ENCODE measurements at regions not wholly inside any gene's neighbourhood (a gene's known extent, or its start where the extent isn't known, plus 50 kb on each side); places are given as distances from the start of the nearest gene placed in this dataset.

DNA sequence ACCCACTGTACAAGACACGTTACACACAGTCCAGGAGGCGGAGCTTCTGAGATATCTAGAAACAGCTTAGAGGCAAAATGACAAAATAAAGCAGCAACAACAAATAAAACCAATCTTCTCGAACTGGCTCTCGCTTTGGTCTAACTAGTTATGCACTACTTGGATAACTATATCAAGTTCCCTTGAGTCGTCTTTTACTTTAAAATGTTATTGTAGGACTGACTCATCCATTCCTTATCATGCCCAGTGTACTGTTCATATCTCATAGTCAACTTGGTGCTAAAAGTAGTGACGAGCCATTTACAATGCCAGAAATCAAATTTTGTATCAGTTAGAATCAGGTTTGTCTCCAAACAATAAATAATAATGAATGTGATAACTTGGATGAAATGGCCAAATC is 102.5 kb upstream of the SLC35G4 start:
- Histone ChIP-seq H3K9ac (ENCODE audit: low read depth, low read length) (no peak overlapping the region), H3K4me3 (ENCODE audit: low read depth, low read length) (no peak overlapping the region), H3K4me1 (ENCODE audit: control insufficient read depth, insufficient read depth, low read length) (no peaks in the 10 kb centered on the region), H3K27ac (ENCODE audit: low read depth, low read length) (no peak overlapping the region), H3K36me3 (ENCODE audit: control insufficient read depth, insufficient read depth, low read length) (no peaks in the 10 kb centered on the region), H3K9me3 (ENCODE audit: control insufficient read depth, insufficient read depth, low read length) (no peaks in the 10 kb centered on the region), H3K27me3 (ENCODE audit: control insufficient read depth, insufficient read depth, low read length) (no peaks in the 10 kb centered on the region)

DNA sequence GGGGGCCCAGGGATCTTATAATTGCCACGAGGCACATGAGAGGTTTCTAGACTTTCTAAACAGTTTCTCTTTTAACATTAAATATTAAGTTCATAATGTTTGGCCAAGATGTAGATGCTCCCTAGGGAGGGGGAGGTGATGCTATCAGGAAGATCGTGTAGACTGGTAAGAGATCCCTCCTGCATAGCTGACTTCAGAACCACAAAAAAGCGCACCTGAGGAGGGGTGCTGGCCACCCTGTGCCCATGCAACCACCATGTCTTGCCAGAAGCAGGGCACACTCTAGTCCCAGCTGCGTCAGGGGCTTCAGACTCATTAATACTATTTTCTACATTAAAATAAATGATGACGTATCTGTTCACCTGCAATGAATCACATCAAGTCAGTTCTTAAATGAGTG is 103.4 kb upstream of the SLC35G4 start:
- H3K4me3 ChIP-seq (ENCODE audit: low read depth, low read length), result no peak overlapping the region
- H3K9me3 ChIP-seq (ENCODE audit: control insufficient read depth, insufficient read depth, low read length), result no peaks in the 10 kb centered on the region
- no peaks in the 10 kb centered on the region for H3K27me3 ChIP-seq (ENCODE audit: control insufficient read depth, insufficient read depth, low read length)
- no peaks in the 10 kb centered on the region for H3K36me3 ChIP-seq (ENCODE audit: control insufficient read depth, insufficient read depth, low read length)
- no peak overlapping the region for H3K9ac ChIP-seq (ENCODE audit: low read depth, low read length)
- no peak overlapping the region for H3K27ac ChIP-seq (ENCODE audit: low read depth, low read length)
- H3K4me1 ChIP-seq (ENCODE audit: control insufficient read depth, insufficient read depth, low read length), result no peaks in the 10 kb centered on the region

DNA sequence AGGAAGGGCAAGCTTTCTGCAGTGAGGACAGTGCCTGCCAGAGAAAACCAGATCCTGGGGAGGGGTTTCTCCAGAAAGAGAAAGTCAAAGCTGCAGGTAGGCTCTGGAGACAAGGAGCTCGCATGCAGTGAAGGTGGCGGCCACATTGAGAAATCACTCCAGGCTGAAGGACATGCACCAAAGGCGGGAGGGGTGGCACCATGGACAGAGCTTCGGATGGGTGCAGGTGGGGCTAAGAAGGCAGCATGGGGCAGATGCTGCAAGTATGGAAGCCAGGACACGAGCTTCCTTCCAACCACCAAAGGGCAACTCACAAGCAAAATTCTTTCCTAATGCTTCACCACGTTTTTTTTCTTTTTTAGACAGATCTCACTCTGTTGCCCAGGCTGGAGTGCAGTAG is 104.4 kb upstream of the SLC35G4 start:
- H3K4me1 ChIP-seq (ENCODE audit: control insufficient read depth, insufficient read depth, low read length), result no peaks in the 10 kb centered on the region

DNA sequence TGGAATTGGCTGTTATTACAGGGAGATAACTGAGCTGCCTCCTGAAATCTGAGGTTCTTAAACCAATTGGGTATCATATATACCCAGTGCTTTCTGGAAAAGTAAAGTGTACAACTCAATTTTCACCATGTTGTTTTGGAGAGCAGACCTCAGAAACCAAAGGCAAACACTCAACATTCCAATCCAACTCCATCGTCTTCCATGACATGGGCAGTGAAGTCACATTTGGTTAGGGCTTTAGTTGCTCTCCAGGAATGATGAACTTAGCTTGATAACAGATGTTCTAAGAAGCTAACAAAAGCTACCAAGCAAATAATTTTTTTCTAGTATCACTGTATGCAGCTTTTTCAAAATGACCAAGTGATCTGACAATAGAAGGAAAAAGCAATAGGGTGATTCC is 107.0 kb upstream of the SLC35G4 start:
- no peaks in the 10 kb centered on the region for H3K4me1 ChIP-seq (ENCODE audit: control insufficient read depth, insufficient read depth, low read length)
- H3K36me3 ChIP-seq (ENCODE audit: control insufficient read depth, insufficient read depth, low read length), result no peaks in the 10 kb centered on the region
- no peaks in the 10 kb centered on the region for H3K27me3 ChIP-seq (ENCODE audit: control insufficient read depth, insufficient read depth, low read length)
- no peak overlapping the region for H3K4me3 ChIP-seq (ENCODE audit: low read depth, low read length)
- no peak overlapping the region for H3K9ac ChIP-seq (ENCODE audit: low read depth, low read length)
- H3K27ac ChIP-seq (ENCODE audit: low read depth, low read length), result no peak overlapping the region
- H3K9me3 ChIP-seq (ENCODE audit: control insufficient read depth, insufficient read depth, low read length), result no peaks in the 10 kb centered on the region

More for the DNA sequence above, 104.4 kb upstream of the SLC35G4 start:
- Histone ChIP-seq H3K36me3 (ENCODE audit: control insufficient read depth, insufficient read depth, low read length) (no peaks in the 10 kb centered on the region), H3K9ac (ENCODE audit: low read depth, low read length) (no peak overlapping the region), H3K9me3 (ENCODE audit: control insufficient read depth, insufficient read depth, low read length) (no peaks in the 10 kb centered on the region), H3K4me3 (ENCODE audit: low read depth, low read length) (no peak overlapping the region), H3K27ac (ENCODE audit: low read depth, low read length) (no peak overlapping the region), H3K27me3 (ENCODE audit: control insufficient read depth, insufficient read depth, low read length) (no peaks in the 10 kb centered on the region)

DNA sequence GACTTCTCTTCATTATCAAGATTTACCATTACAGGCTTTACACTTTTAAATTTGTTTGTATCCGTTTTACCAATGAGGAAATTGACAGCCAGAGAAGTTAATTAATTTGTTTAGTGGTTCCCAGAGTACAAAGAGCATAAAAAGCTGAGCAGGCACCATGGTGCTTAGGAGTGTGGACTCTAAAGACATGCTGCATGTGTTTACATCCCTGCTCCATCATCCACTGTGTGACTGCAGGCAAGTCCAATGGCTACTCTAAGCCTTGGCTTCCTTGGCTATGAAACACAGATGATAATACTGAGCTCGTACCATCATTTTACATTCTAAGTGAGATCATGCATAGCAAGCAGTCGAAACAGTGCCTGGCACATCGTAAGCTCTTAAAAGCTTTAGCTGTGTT is 108.0 kb upstream of the SLC35G4 start:
- Histone ChIP-seq H3K9me3 (ENCODE audit: control insufficient read depth, insufficient read depth, low read length) (no peaks in the 10 kb centered on the region), H3K27ac (ENCODE audit: low read depth, low read length) (no peak overlapping the region), H3K9ac (ENCODE audit: low read depth, low read length) (no peak overlapping the region), H3K36me3 (ENCODE audit: control insufficient read depth, insufficient read depth, low read length) (no peaks in the 10 kb centered on the region), H3K4me1 (ENCODE audit: control insufficient read depth, insufficient read depth, low read length) (no peaks in the 10 kb centered on the region), H3K4me3 (ENCODE audit: low read depth, low read length) (no peak overlapping the region), H3K27me3 (ENCODE audit: control insufficient read depth, insufficient read depth, low read length) (no peaks in the 10 kb centered on the region)

DNA sequence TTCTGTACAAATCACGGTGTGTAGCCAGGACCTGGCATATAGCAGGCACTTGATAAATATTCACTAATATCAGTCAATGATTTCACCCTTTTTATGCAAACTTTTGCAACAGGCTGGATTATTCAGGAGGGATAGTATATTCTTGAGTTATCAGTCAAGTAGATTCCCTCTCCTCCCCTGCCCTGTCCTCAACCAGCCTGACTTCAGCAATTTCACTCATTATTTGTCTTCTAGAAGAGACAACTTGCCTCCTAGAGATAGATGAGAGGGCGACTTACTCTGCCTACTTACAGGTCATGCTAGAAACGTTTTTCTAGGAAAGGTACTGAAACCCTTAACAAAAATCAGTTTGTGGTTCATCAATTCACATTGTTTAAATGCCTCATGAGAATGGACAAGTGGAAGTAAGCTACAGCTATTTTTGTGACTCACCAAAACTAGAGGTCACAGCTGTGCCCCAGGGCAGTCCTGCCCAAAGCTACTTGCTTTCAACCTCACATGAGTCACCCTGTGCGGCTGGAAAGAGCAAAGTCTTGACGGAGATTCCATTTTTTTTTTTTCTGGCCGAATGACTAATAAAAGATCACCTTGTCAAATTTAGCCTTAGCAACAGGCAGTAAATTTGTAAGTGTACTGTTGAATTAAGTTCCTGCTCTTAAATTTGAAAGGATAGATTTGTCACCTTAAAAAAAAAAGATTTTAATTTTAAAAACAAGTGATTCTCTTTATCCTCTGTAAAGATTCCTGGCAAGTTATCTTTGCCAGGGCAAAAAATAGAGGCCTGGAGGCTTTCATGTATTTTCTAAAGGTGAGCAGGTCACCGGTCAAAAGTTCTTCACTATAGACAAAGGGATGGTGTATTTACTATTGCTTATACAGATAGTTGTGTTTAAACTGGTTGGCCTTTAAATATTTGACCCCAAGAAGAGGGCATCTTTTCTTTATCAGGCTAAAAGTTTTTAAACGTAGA is 109.0 kb upstream of the SLC35G4 start:
- H3K4me3 ChIP-seq (ENCODE audit: low read depth, low read length), result no peak overlapping the region
- H3K9me3 ChIP-seq (ENCODE audit: control insufficient read depth, insufficient read depth, low read length), result no peaks in the 10 kb centered on the region
- no peaks in the 10 kb centered on the region for H3K36me3 ChIP-seq (ENCODE audit: control insufficient read depth, insufficient read depth, low read length)
- peak overlapping the region; percentile 61 for H3K27ac ChIP-seq (ENCODE audit: low read depth, low read length)
- no peaks in the 10 kb centered on the region for H3K4me1 ChIP-seq (ENCODE audit: control insufficient read depth, insufficient read depth, low read length)
- H3K9ac ChIP-seq (ENCODE audit: low read depth, low read length), result no peak overlapping the region
- H3K27me3 ChIP-seq (ENCODE audit: control insufficient read depth, insufficient read depth, low read length), result no peaks in the 10 kb centered on the region

DNA sequence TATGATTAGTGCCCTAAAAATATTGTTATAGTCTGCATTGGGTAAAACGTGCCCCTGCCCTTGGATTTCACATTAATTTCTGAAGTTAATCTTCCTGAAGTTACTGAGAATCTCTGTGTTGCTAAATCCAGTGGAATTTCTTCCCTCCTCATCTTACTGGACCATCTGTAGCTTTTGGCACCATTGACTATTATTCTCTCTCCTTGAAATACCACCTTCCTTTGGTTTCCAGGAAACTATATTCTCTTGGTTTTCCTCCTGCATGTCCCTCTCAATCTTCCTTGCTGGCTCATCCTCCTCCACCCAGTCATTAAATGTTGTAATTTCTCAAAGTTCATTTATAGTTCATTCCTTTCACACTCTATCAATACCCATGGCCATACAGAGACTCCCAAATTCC is 110.6 kb upstream of the SLC35G4 start:
- Histone ChIP-seq H3K27ac (ENCODE audit: low read depth, low read length) (no peak overlapping the region), H3K4me3 (ENCODE audit: low read depth, low read length) (no peak overlapping the region), H3K36me3 (ENCODE audit: control insufficient read depth, insufficient read depth, low read length) (no peaks in the 10 kb centered on the region), H3K9ac (ENCODE audit: low read depth, low read length) (no peak overlapping the region), H3K27me3 (ENCODE audit: control insufficient read depth, insufficient read depth, low read length) (no peaks in the 10 kb centered on the region), H3K9me3 (ENCODE audit: control insufficient read depth, insufficient read depth, low read length) (no peaks in the 10 kb centered on the region), H3K4me1 (ENCODE audit: control insufficient read depth, insufficient read depth, low read length) (no peaks in the 10 kb centered on the region)

DNA sequence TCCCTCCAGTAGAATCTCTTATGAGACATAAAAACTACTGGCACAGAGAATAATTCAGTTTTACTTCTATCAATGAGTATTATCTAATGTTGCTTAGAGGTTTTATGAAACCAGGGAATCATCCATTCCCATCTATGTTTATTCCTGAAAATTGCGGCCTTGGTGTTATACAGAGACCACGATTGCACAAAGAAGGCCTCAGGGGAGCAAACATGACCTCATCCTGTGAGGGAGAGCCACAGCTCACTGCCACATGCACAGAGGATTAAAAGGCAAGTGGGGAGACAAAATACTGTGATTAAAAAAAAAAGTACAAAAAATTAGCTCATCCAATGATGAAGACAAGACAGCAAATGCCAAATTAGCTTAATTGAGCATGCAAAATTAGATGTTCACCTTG is 111.8 kb upstream of the SLC35G4 start:
- Histone ChIP-seq H3K27ac (ENCODE audit: low read depth, low read length) (no peak overlapping the region), H3K36me3 (ENCODE audit: control insufficient read depth, insufficient read depth, low read length) (no peaks in the 10 kb centered on the region), H3K27me3 (ENCODE audit: control insufficient read depth, insufficient read depth, low read length) (no peaks in the 10 kb centered on the region), H3K4me1 (ENCODE audit: control insufficient read depth, insufficient read depth, low read length) (no peaks in the 10 kb centered on the region), H3K9me3 (ENCODE audit: control insufficient read depth, insufficient read depth, low read length) (no peaks in the 10 kb centered on the region), H3K4me3 (ENCODE audit: low read depth, low read length) (no peak overlapping the region), H3K9ac (ENCODE audit: low read depth, low read length) (no peak overlapping the region)

DNA sequence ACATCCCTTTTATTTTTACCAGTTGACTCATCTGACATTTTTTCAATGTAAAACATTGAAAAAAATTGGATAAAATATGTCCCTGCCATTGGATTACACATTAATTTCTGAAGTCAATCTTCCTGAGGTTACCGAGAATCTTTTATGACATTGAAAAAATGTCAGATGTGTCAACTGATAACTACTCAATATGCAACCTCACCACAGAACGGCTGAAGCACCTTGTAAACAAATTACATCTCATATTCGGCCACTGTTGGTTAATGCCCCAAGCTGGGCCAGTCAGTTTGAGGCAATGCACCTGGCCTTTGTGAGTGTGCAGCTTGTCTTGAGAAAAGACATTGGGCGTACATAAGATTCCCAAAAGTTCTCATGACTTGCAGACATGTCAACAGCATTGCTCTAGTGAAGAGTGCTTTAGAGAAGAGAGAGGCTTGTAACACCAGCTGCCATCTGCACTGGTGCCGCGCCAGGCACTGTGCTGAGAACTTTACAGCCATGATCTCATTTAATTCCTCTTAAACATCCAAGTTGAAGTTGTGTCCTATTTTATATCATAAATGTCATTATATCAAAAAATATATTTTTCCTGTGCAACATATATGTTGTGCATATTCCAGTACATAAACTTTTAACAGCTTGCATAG is 112.7 kb upstream of the SLC35G4 start:
- H3K27me3 ChIP-seq (ENCODE audit: control insufficient read depth, insufficient read depth, low read length), result no peaks in the 10 kb centered on the region
- no peaks in the 10 kb centered on the region for H3K4me1 ChIP-seq (ENCODE audit: control insufficient read depth, insufficient read depth, low read length)

DNA sequence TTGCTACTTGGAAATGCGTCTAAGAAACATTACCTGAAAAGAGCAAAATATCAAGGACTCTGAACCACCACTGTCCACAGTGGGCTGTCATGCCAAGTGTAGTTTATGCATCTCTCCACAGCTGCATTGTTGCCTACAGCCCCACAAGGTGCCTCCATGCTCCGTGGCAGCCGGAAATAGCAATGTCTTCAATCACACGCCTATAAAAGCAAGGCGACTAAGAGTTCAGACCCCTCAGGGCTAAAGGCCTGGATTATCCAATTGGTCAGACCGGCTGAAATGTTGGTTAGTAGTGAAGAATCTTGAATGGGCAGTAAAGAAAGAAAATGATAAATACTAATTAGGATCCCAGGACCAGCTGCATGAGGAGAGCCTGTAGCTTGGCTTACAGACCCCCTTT is 114.0 kb upstream of the SLC35G4 start:
- no peaks in the 10 kb centered on the region for H3K36me3 ChIP-seq (ENCODE audit: control insufficient read depth, insufficient read depth, low read length)
- H3K4me3 ChIP-seq (ENCODE audit: low read depth, low read length), result no peak overlapping the region
- H3K9ac ChIP-seq (ENCODE audit: low read depth, low read length), result no peak overlapping the region
- no peaks in the 10 kb centered on the region for H3K9me3 ChIP-seq (ENCODE audit: control insufficient read depth, insufficient read depth, low read length)
- H3K27me3 ChIP-seq (ENCODE audit: control insufficient read depth, insufficient read depth, low read length), result no peaks in the 10 kb centered on the region
- H3K4me1 ChIP-seq (ENCODE audit: control insufficient read depth, insufficient read depth, low read length), result no peaks in the 10 kb centered on the region
- H3K27ac ChIP-seq (ENCODE audit: low read depth, low read length), result no peak overlapping the region

More for the DNA sequence above, 112.7 kb upstream of the SLC35G4 start:
- H3K4me3 ChIP-seq (ENCODE audit: low read depth, low read length), result no peak overlapping the region
- H3K9me3 ChIP-seq (ENCODE audit: control insufficient read depth, insufficient read depth, low read length), result no peaks in the 10 kb centered on the region
- H3K27ac ChIP-seq (ENCODE audit: low read depth, low read length), result no peak overlapping the region
- H3K36me3 ChIP-seq (ENCODE audit: control insufficient read depth, insufficient read depth, low read length), result no peaks in the 10 kb centered on the region
- no peak overlapping the region for H3K9ac ChIP-seq (ENCODE audit: low read depth, low read length)

DNA sequence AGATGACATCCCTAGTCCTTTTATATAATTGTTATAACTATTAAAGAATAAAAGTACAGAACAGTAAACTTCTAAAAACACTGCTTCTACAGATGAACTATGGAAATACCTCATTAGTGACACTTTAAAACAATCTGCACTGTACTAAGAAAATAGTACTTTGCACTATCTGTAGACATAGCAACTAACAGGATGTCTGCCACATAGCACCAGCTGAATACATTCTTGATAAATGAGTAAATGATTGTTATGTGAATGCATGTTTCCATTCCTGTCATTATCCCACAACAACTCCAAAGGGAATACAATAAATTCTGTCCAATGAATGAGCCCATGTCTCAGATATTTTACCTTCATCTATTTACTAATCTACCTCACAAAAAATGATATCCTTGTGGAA is 115.3 kb upstream of the SLC35G4 start:
- no peak overlapping the region for H3K9ac ChIP-seq (ENCODE audit: low read depth, low read length)
- no peak overlapping the region for H3K27ac ChIP-seq (ENCODE audit: low read depth, low read length)
- H3K4me3 ChIP-seq (ENCODE audit: low read depth, low read length), result no peak overlapping the region
- no peaks in the 10 kb centered on the region for H3K4me1 ChIP-seq (ENCODE audit: control insufficient read depth, insufficient read depth, low read length)
- H3K36me3 ChIP-seq (ENCODE audit: control insufficient read depth, insufficient read depth, low read length), result no peaks in the 10 kb centered on the region
- no peaks in the 10 kb centered on the region for H3K9me3 ChIP-seq (ENCODE audit: control insufficient read depth, insufficient read depth, low read length)
- no peaks in the 10 kb centered on the region for H3K27me3 ChIP-seq (ENCODE audit: control insufficient read depth, insufficient read depth, low read length)
